Thyroid gland (tissue), 4 donors: ENCODE measurements at regions not wholly inside any gene's neighbourhood (a gene's known extent, or its start where the extent isn't known, plus 50 kb on each side); places are given as distances from the start of the nearest gene placed in this dataset.

Experiments used
- DNase-seq, 2 donors: peaks; one replicate each; pipeline ENCODE4 v3.0.0-alpha.2; 2019
- H3K27ac ChIP-seq, 3 donors: fragments of 200-600 bp; sonication (generic); 1 replicate in 2 of 3; 2 replicates in 1 of 3; pipeline ENCODE4 v1.5.1; 2016 to 2019; ENCODE audit warnings: mild to moderate bottlenecking in 1 of 3, moderate library complexity in 1 of 3
- H3K27me3 ChIP-seq: fragments of 200-600 bp; sonication (generic); one replicate; pipeline ENCODE4 v1.5.1; 2019
- H3K36me3 ChIP-seq, 2 donors: fragments of 200-600 bp; sonication (generic); one replicate each; pipeline ENCODE4 v1.5.1; 2016 to 2019
- H3K4me1 ChIP-seq, 2 donors: fragments of 200-600 bp; sonication (generic); one replicate each; pipeline ENCODE4 v1.5.1; 2017 to 2019
- H3K4me3 ChIP-seq, 3 donors: fragments of 200-600 bp; sonication (generic); replicated peaks in 1 of 3; 1 replicate in 2 of 3; 2 replicates in 1 of 3; pipeline ENCODE4 v1.5.1; 2016; ENCODE audit warnings: mild to moderate bottlenecking in 1 of 3
- H3K9me3 ChIP-seq: fragments of 200-600 bp; sonication (generic); one replicate; pipeline ENCODE4 v1.5.1; 2017
- POLR2A ChIP-seq, 2 donors: fragments of 450-650 bp; IDR thresholded peaks; one replicate each; pipeline ENCODE4 v1.6.1; 2017; ENCODE audit warnings: antibody characterized with exemption in 2 of 2, mild to moderate bottlenecking in 2 of 2, moderate library complexity in 1 of 2
- WGBS, 2 donors: methylation state at CpG; one replicate each; pipeline ENCODE4 v1.1.5; 2017; 5-methylcytosine and 5-hydroxymethylcytosine counted together
- intact Hi-C: fragments of 100-400 bp; cut with DNase I; formaldehyde crosslinking; loops from one replicate; pipeline ENCODE4 v1.15.1; 2023
- TF ChIP-seq, protein P1 (sequence below), 6 experiments: fragments of 200-600 bp in 3 of 6; fragments of 450-650 bp in 3 of 6; sonication (generic) in 3 of 6; IDR thresholded peaks; one replicate each; pipeline ENCODE4 v1.5.1; 2016 to 2019; ENCODE audit warnings: antibody characterized with exemption in 6 of 6, mild to moderate bottlenecking in 2 of 6, inconsistent platforms in 1 of 6, moderate library complexity in 1 of 6

DNA sequence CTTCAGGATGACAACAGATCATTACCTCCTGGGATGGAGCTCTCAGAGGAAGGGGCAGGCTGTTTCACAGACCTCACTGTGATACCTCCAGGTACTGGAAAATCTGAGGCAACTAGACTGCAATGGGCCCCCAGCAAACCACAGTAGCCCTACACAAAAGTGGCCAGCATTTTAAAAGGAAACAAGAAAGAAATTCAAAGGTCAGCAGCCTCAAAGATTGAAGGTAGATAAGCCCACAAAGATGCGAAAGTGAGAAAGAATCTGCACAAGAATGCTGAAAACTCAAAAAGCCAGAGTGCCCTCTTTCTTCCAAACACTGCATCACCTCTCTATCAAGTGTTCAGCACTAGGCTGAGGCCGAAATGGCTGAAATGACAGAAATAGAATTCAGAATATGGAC, 499.5 kb upstream of the CHAC2 start:
- Histone ChIP-seq H3K27ac (no peak overlapping the region), H3K4me1 (no peaks in the 10 kb centered on the region), H3K9me3 (no peaks in the 10 kb centered on the region), H3K27me3 (no peaks in the 10 kb centered on the region), H3K4me3 (no peak overlapping the region), H3K36me3 (no peaks in the 10 kb centered on the region)
- intact Hi-C loops: no loop called here
- 65 to 67% methylated on average over 2 of the region's 2 CpGs for WGBS, 2 donors
- no peak for DNase-seq
- no peak for TF ChIP-seq POLR2A (IDR thresholded peaks at IDR 0.05)
- TF ChIP-seq, protein P1, sequence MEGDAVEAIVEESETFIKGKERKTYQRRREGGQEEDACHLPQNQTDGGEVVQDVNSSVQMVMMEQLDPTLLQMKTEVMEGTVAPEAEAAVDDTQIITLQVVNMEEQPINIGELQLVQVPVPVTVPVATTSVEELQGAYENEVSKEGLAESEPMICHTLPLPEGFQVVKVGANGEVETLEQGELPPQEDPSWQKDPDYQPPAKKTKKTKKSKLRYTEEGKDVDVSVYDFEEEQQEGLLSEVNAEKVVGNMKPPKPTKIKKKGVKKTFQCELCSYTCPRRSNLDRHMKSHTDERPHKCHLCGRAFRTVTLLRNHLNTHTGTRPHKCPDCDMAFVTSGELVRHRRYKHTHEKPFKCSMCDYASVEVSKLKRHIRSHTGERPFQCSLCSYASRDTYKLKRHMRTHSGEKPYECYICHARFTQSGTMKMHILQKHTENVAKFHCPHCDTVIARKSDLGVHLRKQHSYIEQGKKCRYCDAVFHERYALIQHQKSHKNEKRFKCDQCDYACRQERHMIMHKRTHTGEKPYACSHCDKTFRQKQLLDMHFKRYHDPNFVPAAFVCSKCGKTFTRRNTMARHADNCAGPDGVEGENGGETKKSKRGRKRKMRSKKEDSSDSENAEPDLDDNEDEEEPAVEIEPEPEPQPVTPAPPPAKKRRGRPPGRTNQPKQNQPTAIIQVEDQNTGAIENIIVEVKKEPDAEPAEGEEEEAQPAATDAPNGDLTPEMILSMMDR (IDR thresholded peaks at IDR 0.05): no peak

DNA sequence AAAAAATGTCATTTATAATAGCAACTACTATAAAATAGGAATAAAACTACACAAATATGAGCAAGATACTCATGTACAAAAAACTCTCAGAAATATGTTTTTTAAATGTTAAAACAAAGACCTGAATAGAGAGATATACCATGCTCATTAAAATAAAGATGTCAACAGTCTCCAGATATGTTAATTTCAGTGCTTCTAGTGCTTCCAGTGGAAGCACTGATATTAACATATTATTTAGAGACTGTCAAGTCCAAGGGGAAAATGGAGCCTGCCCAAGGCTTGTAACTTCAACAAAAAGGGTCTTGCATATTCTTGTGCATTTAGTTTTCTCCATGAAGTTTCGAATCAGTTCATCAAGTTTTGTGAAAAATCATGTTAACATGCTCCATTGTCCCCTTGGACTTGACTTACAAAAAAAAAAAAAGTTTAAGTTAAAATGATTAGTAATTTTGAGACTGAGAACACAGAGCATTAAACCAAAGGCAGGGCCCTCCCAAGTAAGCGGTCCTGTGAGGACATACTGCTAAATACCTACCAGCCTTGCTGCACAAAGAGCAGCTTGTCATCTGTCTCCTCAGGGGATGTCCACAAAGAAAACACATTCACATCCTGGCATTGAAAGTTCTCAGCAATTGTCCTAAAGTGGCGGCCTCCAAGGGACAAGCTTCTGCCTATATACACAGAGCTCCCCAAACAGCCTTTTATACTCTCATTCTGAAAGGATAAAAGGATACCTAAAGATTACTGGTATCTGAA, 501.9 kb upstream of the CHAC2 start:
- no peak overlapping the region for H3K4me3 ChIP-seq
- intact Hi-C loops: no loop called here
- H3K27me3 ChIP-seq: no peaks in the 10 kb centered on the region
- no peaks in the 10 kb centered on the region for H3K9me3 ChIP-seq
- H3K4me1 ChIP-seq: no peaks in the 10 kb centered on the region
- 70 to 81% methylated on average over 3 of the region's 3 CpGs for WGBS, 2 donors
- H3K27ac ChIP-seq: no peak overlapping the region
- H3K36me3 ChIP-seq: no peaks in the 10 kb centered on the region
- DNase-seq: no peak
- TF ChIP-seq POLR2A (IDR thresholded peaks at IDR 0.05): no peak
- TF ChIP-seq, protein P1 (IDR thresholded peaks at IDR 0.05): no peak

DNA sequence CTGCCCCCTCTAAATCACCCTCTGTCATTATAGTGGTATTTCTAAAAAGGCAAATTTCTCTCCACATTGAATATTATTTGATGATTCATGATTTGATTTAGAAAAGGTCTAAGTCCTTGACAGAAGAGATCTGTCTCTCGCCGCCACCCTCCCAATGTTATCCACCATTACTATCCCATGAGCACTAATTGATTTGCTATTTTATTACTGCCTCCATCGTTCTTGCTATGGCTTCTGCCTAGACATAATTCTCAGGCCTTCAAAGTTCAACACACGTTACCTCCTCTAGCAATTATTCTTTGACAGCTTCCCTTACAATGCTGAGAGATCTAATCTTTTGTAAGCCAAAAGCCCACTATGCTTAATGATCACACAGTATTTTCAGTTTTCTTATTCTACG, 507.0 kb upstream of the CHAC2 start:
- no peaks in the 10 kb centered on the region for H3K4me1 ChIP-seq
- no peak for TF ChIP-seq POLR2A (IDR thresholded peaks at IDR 0.05)
- TF ChIP-seq, protein P1 (IDR thresholded peaks at IDR 0.05): no peak
- no peak for DNase-seq
- H3K4me3 ChIP-seq: no peak overlapping the region
- intact Hi-C loops: no loop called here
- H3K9me3 ChIP-seq: no peaks in the 10 kb centered on the region
- 90 to 91% methylated on average over 5 of the region's 5 CpGs for WGBS, 2 donors
- no peak overlapping the region for H3K27ac ChIP-seq
- no peaks in the 10 kb centered on the region for H3K36me3 ChIP-seq
- no peaks in the 10 kb centered on the region for H3K27me3 ChIP-seq

DNA sequence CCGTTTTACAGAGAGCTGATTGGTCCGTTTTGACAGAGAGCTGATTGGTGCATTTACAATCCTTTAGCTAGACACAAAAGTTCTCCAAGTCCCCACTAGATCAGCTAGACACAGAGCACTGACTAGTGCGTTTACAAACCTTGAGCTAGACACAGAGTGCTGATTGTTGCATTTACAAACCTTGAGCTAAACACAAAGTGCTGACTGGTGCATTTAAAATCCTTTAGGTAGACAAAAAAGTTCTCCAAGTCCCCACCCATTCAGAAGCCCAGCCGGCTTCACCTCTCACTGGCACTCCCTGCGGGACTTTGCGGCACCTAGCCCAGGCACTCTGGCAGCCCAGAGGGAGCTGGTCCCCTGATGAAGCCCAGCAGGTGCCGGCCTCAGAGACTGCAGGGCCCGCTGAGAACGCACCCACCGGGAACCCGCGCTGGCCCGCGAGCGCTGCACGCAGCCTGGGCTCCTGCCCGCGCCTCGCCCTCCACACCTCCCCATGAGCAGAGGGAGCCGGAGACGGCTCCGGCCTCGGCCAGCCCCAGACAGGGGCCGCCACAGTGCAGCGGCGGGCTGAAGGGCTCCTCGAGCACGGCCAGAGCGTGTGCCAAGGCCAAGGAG, 508.1 kb upstream of the CHAC2 start:
- intact Hi-C loops: no loop called here
- H3K4me1 ChIP-seq: no peaks in the 10 kb centered on the region
- WGBS, 2 donors: 94 to 97% methylated on average over 16 to 27 of the region's 29 CpGs
- no peak for TF ChIP-seq POLR2A (IDR thresholded peaks at IDR 0.05)
- TF ChIP-seq, protein P1 (IDR thresholded peaks at IDR 0.05): no peak
- H3K27me3 ChIP-seq: no peaks in the 10 kb centered on the region
- H3K27ac ChIP-seq: no peak overlapping the region
- no peak for DNase-seq
- no peak overlapping the region for H3K4me3 ChIP-seq
- H3K36me3 ChIP-seq: no peaks in the 10 kb centered on the region
- no peaks in the 10 kb centered on the region for H3K9me3 ChIP-seq

DNA sequence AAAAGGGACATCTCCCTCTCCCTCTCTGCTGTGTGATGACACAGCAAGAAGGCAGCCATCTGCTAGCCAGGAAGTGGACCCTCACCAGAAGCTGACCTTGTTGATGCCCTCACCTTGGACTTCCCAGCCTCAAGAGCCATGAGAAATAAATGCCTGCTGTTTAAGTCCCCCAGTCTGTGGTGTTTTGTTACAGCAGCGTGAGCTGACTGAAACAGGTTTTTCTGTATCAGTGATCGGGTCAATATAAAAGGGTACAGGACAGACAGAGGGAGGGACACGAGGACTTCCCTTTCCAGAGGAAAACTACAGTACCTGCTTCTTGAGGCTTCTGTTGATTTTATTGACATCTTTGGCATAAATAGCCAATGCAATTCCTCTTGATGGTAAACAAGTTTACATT, 510.3 kb upstream of the CHAC2 start:
- 93 to 98% methylated on average over 3 of the region's 3 CpGs for WGBS, 2 donors
- H3K27me3 ChIP-seq: no peaks in the 10 kb centered on the region
- no peaks in the 10 kb centered on the region for H3K4me1 ChIP-seq
- intact Hi-C loops: no loop called here
- TF ChIP-seq, protein P1 (IDR thresholded peaks at IDR 0.05): no peak
- no peak for TF ChIP-seq POLR2A (IDR thresholded peaks at IDR 0.05)
- DNase-seq: no peak
- no peaks in the 10 kb centered on the region for H3K36me3 ChIP-seq
- no peak overlapping the region for H3K4me3 ChIP-seq
- H3K27ac ChIP-seq: no peak overlapping the region
- H3K9me3 ChIP-seq: no peaks in the 10 kb centered on the region
